A172 (cell line): ENCODE measurements at regions not wholly inside any gene's neighbourhood (a gene's known extent, or its start where the extent isn't known, plus 50 kb on each side); places are given as distances from the start of the nearest gene placed in this dataset.
A peak's percentile ranks its signal among the peaks of the same experiment; 100 is the strongest.

Source experiments
- DNase-seq: peaks from one replicate; pipeline ENCODE4 v3.0.0-alpha.2; 2015; ENCODE audit warnings: low spot score

DNA sequence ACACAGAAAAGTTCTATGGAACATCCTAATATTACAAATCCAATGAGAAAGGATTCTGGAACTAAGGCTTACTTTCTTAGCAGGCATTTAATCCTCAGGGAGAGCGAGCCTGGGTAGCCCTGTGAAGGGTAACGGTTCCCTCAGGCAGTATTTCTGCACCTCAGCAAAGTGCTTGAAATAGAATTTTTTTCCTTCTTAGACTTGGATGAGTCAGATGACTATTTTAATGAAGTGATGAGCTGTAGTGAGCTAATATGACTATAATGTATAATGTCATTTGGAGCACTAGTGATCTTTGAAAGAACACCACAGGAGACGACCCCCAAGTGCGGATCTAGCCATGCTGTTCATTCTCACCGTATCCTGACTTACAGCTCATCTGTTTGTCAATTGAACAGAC is 493.0 kb upstream of the FAM241A start:
- no peak for DNase-seq

DNA sequence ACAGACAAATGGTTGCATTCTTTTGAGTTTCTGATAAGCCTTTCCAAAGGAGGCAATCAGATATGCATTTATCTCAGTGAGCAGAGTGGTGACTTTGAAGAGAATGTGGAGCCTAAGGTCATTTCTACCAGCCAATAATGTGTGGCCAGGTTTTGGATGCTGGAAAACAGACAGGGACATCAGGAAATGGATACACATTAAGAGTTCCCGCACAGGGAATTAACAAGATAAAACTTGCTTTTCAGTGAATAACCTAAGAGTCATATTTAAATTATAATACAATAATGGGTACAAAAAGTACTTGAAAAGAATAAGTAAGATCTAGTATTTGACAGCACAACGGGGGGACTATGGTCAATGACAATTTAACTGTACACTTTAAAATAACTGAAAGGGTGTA is 492.3 kb upstream of the FAM241A start:
- no peak for DNase-seq

DNA sequence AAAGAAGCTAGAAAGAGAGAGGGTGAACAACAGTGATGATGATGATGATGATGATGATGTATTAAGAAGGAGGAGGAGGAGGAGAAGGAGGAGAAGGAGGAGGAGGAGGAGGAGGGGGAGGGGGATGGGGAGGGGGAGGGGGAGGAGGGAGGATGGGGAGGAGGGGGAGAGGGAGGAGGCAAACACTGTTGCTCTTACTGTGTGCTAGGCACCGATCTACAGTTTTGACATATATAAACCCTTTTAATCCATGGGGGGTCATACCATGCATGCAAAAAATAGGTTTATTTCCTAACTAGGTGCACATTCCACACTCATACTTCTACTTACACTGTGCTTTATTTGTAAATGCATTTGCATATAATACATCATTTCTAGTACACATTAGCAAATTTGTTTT is 482.8 kb upstream of the FAM241A start:
- DNase-seq, result no peak

GRCh38 chr4:111664308-111664945 is 480.8 kb upstream of the FAM241A start:
- DNase-seq, result no peak

DNA sequence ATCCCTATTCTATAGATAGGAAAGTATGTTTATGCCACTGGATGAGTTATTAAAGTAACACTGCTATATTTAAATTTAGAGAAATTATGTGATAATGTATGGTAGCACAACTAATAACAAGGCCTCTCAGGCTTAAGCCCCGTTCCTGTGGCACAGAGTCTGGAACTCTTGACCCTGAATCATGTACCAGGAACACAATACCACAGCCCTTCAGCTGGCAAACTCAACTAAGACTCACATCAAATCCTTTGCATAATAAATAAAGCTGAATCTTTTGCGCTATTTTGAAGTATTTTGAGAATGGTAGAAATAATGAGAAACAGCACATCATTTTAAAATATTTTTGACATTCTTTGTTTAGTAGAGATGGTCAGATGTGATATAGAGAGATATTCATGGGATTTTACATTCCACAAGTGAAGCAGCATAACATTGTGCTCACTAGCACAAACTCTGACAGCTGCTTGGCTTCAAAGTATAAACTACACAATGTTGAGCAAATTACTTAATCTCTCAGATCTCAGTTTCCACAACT is 478.4 kb upstream of the FAM241A start:
- DNase-seq, result no peak

DNA sequence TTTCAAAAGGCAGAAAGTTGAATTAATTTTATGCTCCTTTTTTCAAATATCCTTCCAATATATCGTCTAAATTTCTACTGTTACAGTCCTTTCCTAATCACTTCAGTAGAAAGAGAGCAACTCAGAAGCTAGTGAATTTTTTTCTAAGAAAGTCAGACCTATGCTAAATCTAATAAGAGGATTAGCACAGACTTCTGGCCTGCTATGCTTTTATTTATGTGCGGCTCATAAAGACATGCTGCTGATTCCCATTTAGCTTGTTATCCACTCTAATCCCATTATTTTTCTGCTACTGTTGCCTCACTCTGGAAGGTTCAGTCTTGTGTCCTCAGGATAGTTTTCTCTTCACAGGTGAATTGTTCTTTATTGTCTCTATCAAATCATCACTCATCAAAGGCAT is 473.5 kb upstream of the FAM241A start:
- no peak for DNase-seq

- no peak for DNase-seq
Measured at GRCh38 chr4:111675746-111676145, 469.5 kb upstream of the FAM241A start.

DNA sequence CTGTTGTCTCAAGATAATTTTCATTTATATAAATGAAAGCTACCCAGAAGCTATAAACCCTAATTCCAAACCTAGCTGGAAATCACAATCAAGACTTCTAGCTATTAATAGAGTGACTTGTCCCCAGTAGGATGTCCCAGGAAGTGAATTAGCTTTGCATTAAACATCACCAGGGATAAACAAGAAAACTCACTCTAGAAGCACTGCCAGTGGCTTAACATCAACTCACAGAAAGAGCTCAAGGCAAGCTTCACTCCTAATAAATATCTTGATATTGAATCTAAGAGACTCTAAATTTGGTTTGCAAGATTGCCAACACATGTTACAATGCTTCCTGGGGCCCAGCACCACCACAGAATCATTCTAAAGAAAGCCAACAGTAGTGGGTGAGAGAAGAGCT is 468.7 kb upstream of the FAM241A start:
- DNase-seq, result no peak

DNA sequence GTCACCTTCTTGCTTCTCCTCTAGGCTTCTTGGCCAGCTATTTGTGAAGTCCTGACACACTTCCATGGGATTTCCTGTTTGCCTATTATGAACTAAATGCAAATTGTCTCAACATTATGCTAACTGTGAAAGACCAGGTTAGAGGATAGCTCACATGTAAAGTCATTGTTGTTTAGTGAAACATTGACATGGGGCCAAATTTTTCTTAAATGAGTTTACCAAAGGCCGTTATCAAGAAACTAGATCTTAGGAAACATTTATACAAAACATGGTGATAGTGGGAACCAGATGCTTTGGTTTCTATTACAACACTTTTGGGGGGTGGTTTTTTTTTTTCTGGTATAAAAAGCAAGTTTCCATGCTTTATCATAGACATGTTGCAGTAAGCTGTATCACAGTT is 466.8 kb upstream of the FAM241A start:
- DNase-seq, result peak; percentile 36

DNA sequence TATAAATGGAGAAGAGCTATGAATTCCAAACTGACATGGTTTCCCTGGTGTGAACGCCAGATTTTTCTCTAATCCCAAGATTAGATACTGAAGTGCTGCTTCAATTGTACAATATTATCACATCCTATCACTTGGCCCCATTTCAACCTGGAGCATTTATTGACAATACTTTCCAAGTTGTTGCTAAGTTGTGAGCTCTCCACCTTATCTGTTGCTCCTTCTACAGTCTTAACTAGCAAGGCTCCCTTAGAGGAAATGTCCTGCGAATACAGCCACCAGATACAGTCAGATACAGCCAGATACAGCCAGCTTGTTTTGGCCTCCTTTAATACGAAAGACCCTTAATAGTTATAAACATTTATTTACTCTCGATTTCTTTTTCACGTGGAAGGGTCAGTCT is 466.3 kb upstream of the FAM241A start:
- DNase-seq, result no peak

GRCh38 chr4:111681270-111681669 is 464.0 kb upstream of the FAM241A start:
- no peak for DNase-seq

DNA sequence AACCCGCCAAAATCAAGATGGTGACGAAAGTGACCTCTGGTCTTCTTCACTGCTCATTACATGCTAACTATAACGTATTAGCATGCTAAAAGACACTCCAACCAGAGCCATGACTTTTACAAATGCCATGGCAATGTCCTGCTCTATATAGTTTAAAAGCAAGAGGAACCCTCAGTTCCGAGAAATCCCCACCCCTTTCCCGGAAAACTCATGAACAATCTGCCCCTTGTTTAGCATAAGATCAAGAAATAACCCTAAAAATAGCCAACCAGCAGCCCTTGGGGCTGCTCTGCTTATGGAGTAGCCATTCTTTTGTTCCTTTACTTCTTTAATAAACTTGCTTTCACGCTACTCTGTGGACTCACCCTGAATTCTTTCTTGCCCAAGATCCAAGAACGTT is 463.5 kb upstream of the FAM241A start:
- no peak for DNase-seq

DNA sequence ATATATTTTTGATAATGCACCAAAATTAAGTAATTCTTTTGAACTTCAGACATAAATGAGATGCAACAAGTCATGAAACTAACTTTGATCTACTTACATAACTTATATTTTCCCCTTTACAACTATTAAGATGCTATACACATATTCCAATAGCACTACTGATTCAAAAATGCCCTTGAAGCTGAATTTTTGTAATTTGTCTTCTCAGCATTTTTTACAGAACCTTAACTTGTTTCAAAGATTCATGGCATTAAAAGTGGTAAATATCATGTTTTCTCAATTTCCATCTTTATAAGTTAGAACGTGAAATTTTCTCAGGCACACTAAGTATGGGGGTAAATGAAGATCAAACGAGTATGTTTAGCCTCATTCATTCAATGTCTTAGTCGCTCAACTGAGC is 460.0 kb upstream of the FAM241A start:
- DNase-seq, result no peak

DNA sequence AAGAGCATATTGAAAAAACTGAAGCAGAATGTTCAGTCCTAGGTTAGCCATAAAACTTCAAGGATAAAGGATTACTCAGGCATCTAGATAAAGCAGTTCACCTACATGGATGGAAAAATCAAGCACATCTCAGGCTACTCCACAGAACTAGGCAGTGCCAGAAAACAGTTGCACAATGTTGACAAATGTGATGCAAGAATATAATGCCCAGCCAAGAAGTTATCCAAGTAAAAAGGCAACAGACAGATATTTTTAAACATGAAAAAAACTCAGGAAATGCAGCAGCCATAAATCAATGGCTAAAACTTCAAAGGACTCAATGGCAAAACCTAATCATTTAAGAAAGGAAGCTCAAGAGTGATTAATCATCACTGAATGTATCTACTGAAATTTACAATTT is 456.0 kb upstream of the FAM241A start:
- DNase-seq, result peak; percentile 56

DNA sequence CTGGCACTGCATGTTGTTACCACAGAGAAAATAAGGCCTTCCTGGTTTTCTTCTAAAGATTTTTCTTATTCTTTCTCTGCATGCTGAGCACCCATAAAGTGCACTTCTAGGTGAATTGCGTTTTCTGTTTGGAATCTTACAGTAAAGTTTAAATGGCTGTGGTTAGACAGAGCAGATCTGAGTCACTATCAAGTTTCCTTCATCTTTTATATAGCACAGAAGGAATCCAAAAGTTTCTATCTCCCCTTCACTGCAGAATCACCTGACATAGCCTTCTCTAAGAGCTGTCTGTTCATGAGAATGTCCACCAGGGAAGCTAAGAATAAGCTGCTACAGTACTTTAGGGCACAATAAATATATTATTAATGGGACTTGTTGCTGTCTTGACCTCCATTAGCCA is 455.5 kb upstream of the FAM241A start:
- DNase-seq, result peak; percentile 63

DNA sequence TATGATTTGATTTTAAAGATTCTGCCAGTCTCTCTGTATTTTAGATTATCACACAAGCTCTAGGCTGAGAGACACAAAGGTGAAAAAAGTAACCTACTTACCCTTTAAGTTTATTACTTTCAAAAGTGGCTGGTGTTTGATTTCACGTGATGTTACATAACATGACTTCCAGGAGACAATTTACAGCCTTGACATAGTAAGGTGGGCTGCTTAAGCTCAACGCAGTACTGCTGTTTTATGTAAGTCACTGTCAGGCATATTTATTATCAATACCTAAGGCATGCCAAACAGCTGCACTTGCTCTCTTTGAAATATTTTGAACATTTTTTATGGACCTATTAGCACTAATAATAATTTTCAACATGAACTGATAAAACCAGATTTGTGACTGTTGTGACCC is 451.5 kb upstream of the FAM241A start:
- no peak for DNase-seq

- no peak for DNase-seq
Measured at GRCh38 chr4:111695677-111696076, 449.6 kb upstream of the FAM241A start.

- no peak for DNase-seq
Measured at GRCh38 chr4:111696505-111696904, 448.7 kb upstream of the FAM241A start.

GRCh38 chr4:111697176-111697942 is 447.9 kb upstream of the FAM241A start:
- no peak for DNase-seq

DNA sequence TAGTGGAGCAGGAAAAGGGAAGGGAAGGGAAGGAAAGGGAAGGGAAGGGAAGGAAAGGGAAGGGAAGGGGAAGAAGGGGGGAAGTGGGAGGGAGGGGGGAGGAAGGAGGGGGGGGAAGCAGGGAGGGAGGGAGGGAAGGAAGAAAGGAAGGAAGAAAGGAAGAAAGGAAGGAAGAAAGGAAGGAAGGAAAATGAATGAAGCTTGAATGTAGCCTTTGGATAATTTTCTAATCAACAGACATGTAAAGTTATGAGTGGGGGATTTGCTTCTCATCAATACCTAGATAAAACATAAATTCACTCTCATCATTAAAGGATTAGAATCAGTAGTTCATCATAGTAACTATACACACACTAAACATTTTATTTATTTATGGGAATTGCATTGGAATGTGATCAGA is 446.9 kb upstream of the FAM241A start:
- DNase-seq, result no peak

GRCh38 chr4:111699165-111699564 is 446.1 kb upstream of the FAM241A start:
- no peak for DNase-seq

DNA sequence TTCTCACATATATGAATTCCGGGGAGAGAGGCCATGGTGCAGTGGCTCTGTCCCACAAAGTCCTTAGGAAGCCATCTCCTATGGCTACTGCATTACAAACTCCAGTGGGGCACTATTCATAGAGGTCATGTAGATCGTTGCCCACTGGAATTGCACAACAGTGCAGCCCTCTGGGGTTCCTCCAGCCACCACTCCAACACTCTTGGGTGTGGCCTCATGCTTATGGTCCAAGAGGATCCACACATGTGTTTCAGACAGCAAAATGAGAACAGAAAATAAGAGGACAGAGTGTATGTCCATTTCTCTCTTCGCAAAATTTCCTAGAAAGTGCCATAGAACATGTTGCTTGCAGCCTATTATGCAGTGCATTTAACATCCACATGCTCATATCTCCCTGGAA is 444.2 kb upstream of the FAM241A start:
- DNase-seq, result no peak

- DNase-seq, result no peak
Measured at GRCh38 chr4:111707491-111707890, 437.8 kb upstream of the FAM241A start.
